ENCODE measurements at regions not wholly inside any gene's neighbourhood (a gene's known extent, or its start where the extent isn't known, plus 50 kb on each side); places are given as distances from the start of the nearest gene placed in this dataset.
"Not testable (repeated sequence)": the region's sequence is repeated elsewhere in the genome, so short reads cannot be mapped to it uniquely, and the experiment has no call there.

- DNase-seq (ENCODE audit: low spot score): no peak
- TF ChIP-seq CTCF (IDR thresholded peaks at IDR 0.05; ENCODE audit: extremely low read depth, missing control alignments): no peak
These were observed 309.2 kb upstream of the TCF4 start for GRCh38 chr18:55897091-55897689.

- TF ChIP-seq CTCF (IDR thresholded peaks at IDR 0.05; ENCODE audit: extremely low read depth, missing control alignments): no peak
- DNase-seq (ENCODE audit: low spot score): no peak
These were observed 306.0 kb upstream of the TCF4 start for GRCh38 chr18:55893948-55894347.

GRCh38 chr18:55892862-55893813 is 305.1 kb upstream of the TCF4 start:
- not testable (repeated sequence) for DNase-seq (ENCODE audit: low spot score)

GRCh38 chr18:55886886-55887285 is 298.9 kb upstream of the TCF4 start:
- no peak for TF ChIP-seq CTCF (IDR thresholded peaks at IDR 0.05; ENCODE audit: extremely low read depth, missing control alignments)
- DNase-seq (ENCODE audit: low spot score): no peak

- no peak for TF ChIP-seq CTCF (IDR thresholded peaks at IDR 0.05; ENCODE audit: extremely low read depth, missing control alignments)
- DNase-seq (ENCODE audit: low spot score): no peak
These were observed 296.5 kb upstream of the TCF4 start for GRCh38 chr18:55884498-55884897.

- no peak for DNase-seq (ENCODE audit: low spot score)
- no peak for TF ChIP-seq CTCF (IDR thresholded peaks at IDR 0.05; ENCODE audit: extremely low read depth, missing control alignments)
These were observed 292.6 kb upstream of the TCF4 start for GRCh38 chr18:55880617-55881016.

- no peak for DNase-seq (ENCODE audit: low spot score)
- no peak for TF ChIP-seq CTCF (IDR thresholded peaks at IDR 0.05; ENCODE audit: extremely low read depth, missing control alignments)
These were observed 291.3 kb upstream of the TCF4 start for GRCh38 chr18:55879331-55879730.
